ENCODE measurements at regions not wholly inside any gene's neighbourhood (a gene's known extent, or its start where the extent isn't known, plus 50 kb on each side); places are given as distances from the start of the nearest gene placed in this dataset.

- H3K27me3 ChIP-seq, result no peaks in the 10 kb centered on the region
- peak overlapping the region in 1 of 2 donors; percentile 32 for H3K27ac ChIP-seq
- H3K4me1 ChIP-seq, result peaks cover 0 to 26% of the 10 kb centered on the region in 2 donors
- no peaks in the 10 kb centered on the region for H3K9me3 ChIP-seq
- no peaks in the 10 kb centered on the region for H3K36me3 ChIP-seq
- DNase-seq (ENCODE audit: low spot score), result no peak
- TF ChIP-seq CTCF (IDR thresholded peaks at IDR 0.05), result no peak
- no peak overlapping the region for H3K4me3 ChIP-seq
These were observed 302.0 kb downstream of the SIPA1L2 start for GRCh38 chr1:232327899-232328298.

DNA sequence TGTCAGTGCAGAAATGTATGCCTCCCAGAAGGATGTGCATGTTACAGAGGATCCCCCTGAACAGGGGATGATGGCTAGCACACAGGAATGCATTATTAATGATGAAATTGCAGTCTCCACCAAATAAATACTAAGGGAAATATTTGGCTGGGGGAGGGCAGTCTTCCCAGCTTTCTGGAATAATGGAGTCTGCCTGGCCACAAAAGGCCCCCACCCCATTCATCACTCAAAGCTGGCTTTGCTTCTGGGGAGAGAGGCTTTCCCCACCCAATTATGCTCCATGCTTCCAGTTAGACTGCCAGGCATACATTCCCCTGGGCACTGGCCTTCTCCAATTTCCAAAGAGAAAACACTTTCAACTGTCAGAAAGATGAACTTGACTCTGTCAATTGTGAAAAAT, 302.7 kb downstream of the SIPA1L2 start:
- H3K9me3 ChIP-seq, result no peaks in the 10 kb centered on the region
- no peaks in the 10 kb centered on the region for H3K36me3 ChIP-seq
- H3K4me1 ChIP-seq, result peaks cover 0 to 26% of the 10 kb centered on the region in 2 donors
- no peak overlapping the region for H3K4me3 ChIP-seq
- no peak for TF ChIP-seq CTCF (IDR thresholded peaks at IDR 0.05)
- DNase-seq (ENCODE audit: low spot score), result no peak
- H3K27ac ChIP-seq, result no peak overlapping the region
- H3K27me3 ChIP-seq, result no peaks in the 10 kb centered on the region

GRCh38 chr1:232322162-232322734, 307.7 kb downstream of the SIPA1L2 start:
- no peak overlapping the region for H3K4me3 ChIP-seq
- H3K36me3 ChIP-seq, result no peaks in the 10 kb centered on the region
- peaks cover 0 to 6% of the 10 kb centered on the region in 2 donors for H3K4me1 ChIP-seq
- no peaks in the 10 kb centered on the region for H3K27me3 ChIP-seq
- no peak for DNase-seq (ENCODE audit: low spot score)
- no peak overlapping the region for H3K27ac ChIP-seq
- no peak for TF ChIP-seq CTCF (IDR thresholded peaks at IDR 0.05)
- peaks cover 0 to 10% of the 10 kb centered on the region in 2 donors for H3K9me3 ChIP-seq

GRCh38 chr1:232319518-232320210, 310.3 kb downstream of the SIPA1L2 start:
- peaks cover 0 to 10% of the 10 kb centered on the region in 2 donors for H3K9me3 ChIP-seq
- TF ChIP-seq CTCF (IDR thresholded peaks at IDR 0.05), result no peak
- no peak for DNase-seq (ENCODE audit: low spot score)
- H3K4me3 ChIP-seq, result no peak overlapping the region
- H3K4me1 ChIP-seq, result peaks cover 0 to 6% of the 10 kb centered on the region in 2 donors
- H3K27me3 ChIP-seq, result no peaks in the 10 kb centered on the region
- H3K36me3 ChIP-seq, result no peaks in the 10 kb centered on the region
- peak overlapping the region; percentile 63 to 83 for H3K27ac ChIP-seq

- Histone ChIP-seq H3K27me3 (no peaks in the 10 kb centered on the region), H3K4me1 (peaks cover 0 to 6% of the 10 kb centered on the region in 2 donors), H3K9me3 (peaks cover 0 to 10% of the 10 kb centered on the region in 2 donors), H3K27ac (peak overlapping the region; percentile 41 to 83), H3K4me3 (no peak overlapping the region), H3K36me3 (no peaks in the 10 kb centered on the region)
- peak; percentile 73 for DNase-seq (ENCODE audit: low spot score)
- TF ChIP-seq CTCF (IDR thresholded peaks at IDR 0.05), result no peak
These were observed 310.9 kb downstream of the SIPA1L2 start for GRCh38 chr1:232319072-232319471.

Measured in right atrium auricular region (tissue), 2 donors.